ENCODE measurements at regions not wholly inside any gene's neighbourhood (a gene's known extent, or its start where the extent isn't known, plus 50 kb on each side); places are given as distances from the start of the nearest gene placed in this dataset.

DNA sequence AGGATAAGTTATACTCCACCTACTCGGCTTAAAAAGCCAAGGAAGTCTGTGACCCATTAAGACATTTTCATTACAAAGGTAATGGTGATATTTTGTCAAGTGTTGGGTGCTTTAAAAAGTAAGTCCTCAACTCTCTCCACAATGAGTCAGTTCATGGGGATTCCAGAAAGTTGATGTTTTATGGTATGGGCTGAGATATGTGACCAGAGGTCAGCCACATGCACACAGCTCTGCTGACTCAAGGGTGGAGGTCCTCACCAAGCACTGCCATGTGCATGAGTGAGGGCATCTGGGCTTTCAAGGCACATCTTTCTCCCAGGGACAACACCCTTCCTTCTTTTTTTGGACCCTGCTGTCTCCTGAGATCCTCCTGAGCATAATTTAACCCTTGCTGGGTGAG, 292.9 kb downstream of the PTEN start (continued):
- TF ChIP-seq, protein P1, sequence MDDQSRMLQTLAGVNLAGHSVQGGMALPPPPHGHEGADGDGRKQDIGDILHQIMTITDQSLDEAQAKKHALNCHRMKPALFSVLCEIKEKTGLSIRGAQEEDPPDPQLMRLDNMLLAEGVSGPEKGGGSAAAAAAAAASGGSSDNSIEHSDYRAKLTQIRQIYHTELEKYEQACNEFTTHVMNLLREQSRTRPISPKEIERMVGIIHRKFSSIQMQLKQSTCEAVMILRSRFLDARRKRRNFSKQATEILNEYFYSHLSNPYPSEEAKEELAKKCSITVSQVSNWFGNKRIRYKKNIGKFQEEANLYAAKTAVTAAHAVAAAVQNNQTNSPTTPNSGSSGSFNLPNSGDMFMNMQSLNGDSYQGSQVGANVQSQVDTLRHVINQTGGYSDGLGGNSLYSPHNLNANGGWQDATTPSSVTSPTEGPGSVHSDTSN (IDR thresholded peaks at IDR 0.05; ENCODE audit: insufficient replicate concordance, low read depth, low read length) = no peak
- TF ChIP-seq ZSCAN29 (IDR thresholded peaks at IDR 0.05) (no peak), ETV6 (conservative IDR thresholded peaks at IDR 0.05 in 1 of 2, IDR thresholded peaks at IDR 0.05 in 1 of 2; ENCODE audit: borderline replicate concordance in 1 of 2, low read depth in 1 of 2) (no peak), RCOR1 (conservative IDR thresholded peaks at IDR 0.05; ENCODE audit: low read depth, low read length) (no peak), NR2C2 (IDR thresholded peaks at IDR 0.05; ENCODE audit: borderline replicate concordance, control insufficient read depth, insufficient read length, low read depth) (no peak), NR2C1 (IDR thresholded peaks at IDR 0.05) (no peak), KLF5 (IDR thresholded peaks at IDR 0.05; ENCODE audit: partially characterized antibody) (no peak)
- TF ChIP-seq, protein P2, sequence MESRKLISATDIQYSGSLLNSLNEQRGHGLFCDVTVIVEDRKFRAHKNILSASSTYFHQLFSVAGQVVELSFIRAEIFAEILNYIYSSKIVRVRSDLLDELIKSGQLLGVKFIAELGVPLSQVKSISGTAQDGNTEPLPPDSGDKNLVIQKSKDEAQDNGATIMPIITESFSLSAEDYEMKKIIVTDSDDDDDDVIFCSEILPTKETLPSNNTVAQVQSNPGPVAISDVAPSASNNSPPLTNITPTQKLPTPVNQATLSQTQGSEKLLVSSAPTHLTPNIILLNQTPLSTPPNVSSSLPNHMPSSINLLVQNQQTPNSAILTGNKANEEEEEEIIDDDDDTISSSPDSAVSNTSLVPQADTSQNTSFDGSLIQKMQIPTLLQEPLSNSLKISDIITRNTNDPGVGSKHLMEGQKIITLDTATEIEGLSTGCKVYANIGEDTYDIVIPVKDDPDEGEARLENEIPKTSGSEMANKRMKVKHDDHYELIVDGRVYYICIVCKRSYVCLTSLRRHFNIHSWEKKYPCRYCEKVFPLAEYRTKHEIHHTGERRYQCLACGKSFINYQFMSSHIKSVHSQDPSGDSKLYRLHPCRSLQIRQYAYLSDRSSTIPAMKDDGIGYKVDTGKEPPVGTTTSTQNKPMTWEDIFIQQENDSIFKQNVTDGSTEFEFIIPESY (IDR thresholded peaks at IDR 0.05) = no peak

DNA sequence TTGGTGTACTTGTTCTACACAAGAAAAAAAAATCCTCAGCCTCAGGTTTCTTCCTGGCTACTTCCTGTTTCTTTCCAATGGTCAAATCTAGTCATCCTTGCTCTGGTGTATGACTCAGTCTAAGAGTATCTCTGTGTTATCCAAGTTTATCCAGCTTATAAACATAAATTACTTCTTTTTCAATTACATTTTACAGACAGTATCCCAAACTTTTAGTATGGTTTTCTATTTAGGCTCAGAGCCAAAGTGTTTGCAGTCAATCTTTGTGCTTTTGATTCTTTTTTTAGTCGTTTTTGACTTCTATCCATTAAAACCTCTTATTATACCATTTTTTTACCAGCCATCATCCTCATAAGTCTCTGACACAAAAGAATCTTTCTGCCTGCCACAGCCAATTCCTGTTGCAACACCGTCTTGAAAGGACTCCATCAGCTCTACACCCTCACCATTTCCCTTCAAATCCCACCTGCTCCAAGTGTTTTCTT, 294.6 kb downstream of the PTEN start:
- no peak for DNase-seq (ENCODE audit: low read depth, low spot score)
- Histone ChIP-seq H2AFZ (ENCODE audit: control insufficient read depth, low read depth, low read length) (no peak overlapping the region), H3K9ac (ENCODE audit: control insufficient read depth, insufficient read depth, low read length) (no peak overlapping the region), H3K79me2 (ENCODE audit: control insufficient read depth, insufficient read depth, low read length) (no peaks in the 10 kb centered on the region), H3K4me1 (ENCODE audit: control insufficient read depth, insufficient read depth, low read length) (peaks cover 7% of the 10 kb centered on the region), H3K36me3 (ENCODE audit: control insufficient read depth in 2 of 2, insufficient read depth in 2 of 2, low read length in 1 of 2) (no peaks in the 10 kb centered on the region), H3K4me2 (ENCODE audit: control insufficient read depth, insufficient read depth) (no peak overlapping the region), H3K27me3 (replicated peaks in 1 of 2; ENCODE audit: control insufficient read depth in 2 of 2, insufficient read depth in 2 of 2, low read length in 1 of 2) (no peaks in the 10 kb centered on the region), H3K9me3 (replicated peaks; ENCODE audit: control insufficient read depth, insufficient read depth, low read length) (no peaks in the 10 kb centered on the region; the same call in 2 of the 3 replicates), H4K20me1 (ENCODE audit: control insufficient read depth, insufficient read depth) (no peaks in the 10 kb centered on the region), H3K27ac (ENCODE audit: control insufficient read depth, insufficient read depth) (no peak overlapping the region), H3K4me3 (no peak overlapping the region)
- 47% methylated on average over 2 of the region's 2 CpGs for WGBS (ENCODE audit: insufficient coverage, insufficient replicate concordance, low lambda C conversion rate, missing lambda C conversion rate)
- intact Hi-C loops (cut with micrococcal nuclease; ENCODE audit: unreplicated experiment) = no loop called here
- POLR2A ChIA-PET = no interaction called here
- CTCF ChIA-PET = no interaction called here
- SMC1A ChIA-PET (ENCODE audit: uncharacterized antibody, unreplicated experiment) = interaction anchor here (0.9 kb wide), 1 partner anchor 142 kb away, joined by 3 read pairs; no protein-coding TSS in a partner anchor
- TF ChIP-seq CBFB (IDR thresholded peaks at IDR 0.05; ENCODE audit: low read depth) (no peak), RB1 (IDR thresholded peaks at IDR 0.05; ENCODE audit: borderline replicate concordance) (no peak), ZNF217 (IDR thresholded peaks at IDR 0.05) (no peak), YY1 (IDR thresholded peaks at IDR 0.05; ENCODE audit: low read depth, low read length) (no peak), ZNF207 (IDR thresholded peaks at IDR 0.05; ENCODE audit: borderline replicate concordance) (no peak)
- TF ChIP-seq, protein P3, sequence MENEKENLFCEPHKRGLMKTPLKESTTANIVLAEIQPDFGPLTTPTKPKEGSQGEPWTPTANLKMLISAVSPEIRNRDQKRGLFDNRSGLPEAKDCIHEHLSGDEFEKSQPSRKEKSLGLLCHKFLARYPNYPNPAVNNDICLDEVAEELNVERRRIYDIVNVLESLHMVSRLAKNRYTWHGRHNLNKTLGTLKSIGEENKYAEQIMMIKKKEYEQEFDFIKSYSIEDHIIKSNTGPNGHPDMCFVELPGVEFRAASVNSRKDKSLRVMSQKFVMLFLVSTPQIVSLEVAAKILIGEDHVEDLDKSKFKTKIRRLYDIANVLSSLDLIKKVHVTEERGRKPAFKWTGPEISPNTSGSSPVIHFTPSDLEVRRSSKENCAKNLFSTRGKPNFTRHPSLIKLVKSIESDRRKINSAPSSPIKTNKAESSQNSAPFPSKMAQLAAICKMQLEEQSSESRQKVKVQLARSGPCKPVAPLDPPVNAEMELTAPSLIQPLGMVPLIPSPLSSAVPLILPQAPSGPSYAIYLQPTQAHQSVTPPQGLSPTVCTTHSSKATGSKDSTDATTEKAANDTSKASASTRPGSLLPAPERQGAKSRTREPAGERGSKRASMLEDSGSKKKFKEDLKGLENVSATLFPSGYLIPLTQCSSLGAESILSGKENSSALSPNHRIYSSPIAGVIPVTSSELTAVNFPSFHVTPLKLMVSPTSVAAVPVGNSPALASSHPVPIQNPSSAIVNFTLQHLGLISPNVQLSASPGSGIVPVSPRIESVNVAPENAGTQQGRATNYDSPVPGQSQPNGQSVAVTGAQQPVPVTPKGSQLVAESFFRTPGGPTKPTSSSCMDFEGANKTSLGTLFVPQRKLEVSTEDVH (IDR thresholded peaks at IDR 0.05; ENCODE audit: low read depth, partially characterized antibody) = no peak
- RAD21 ChIA-PET (ENCODE audit: unreplicated experiment) = no interaction called here
- FAIRE-seq = no peak
- ATAC-seq = no peak
- no TSS peak for BruUV-seq (replicated peaks)
- in situ Hi-C loops (cut with MboI) = no loop called here

Measured in GM12878 (cell line).